Neural crest cell (in vitro differentiated cells): ENCODE measurements at regions not wholly inside any gene's neighbourhood (a gene's known extent, or its start where the extent isn't known, plus 50 kb on each side); places are given as distances from the start of the nearest gene placed in this dataset.

Experiments used
- DNase-seq: peaks from one replicate; pipeline ENCODE4 v3.0.0; 2021; ENCODE audit warnings: low read depth, mixed read lengths, low spot score
- H3K27ac Mint-ChIP-seq: one replicate; pipeline ENCODE4 v1.8.0; 2021; ENCODE audit warnings: mild to moderate bottlenecking, mixed read lengths; ENCODE audit not compliant: unreplicated experiment
- H3K27me3 Mint-ChIP-seq: 2 replicates; pipeline ENCODE4 v1.8.0; 2021; ENCODE audit warnings: low read depth, mild to moderate bottlenecking, mixed read lengths
- H3K36me3 Mint-ChIP-seq: 2 replicates; pipeline ENCODE4 v1.8.0; 2021; ENCODE audit warnings: low read depth, mild to moderate bottlenecking, mixed read lengths
- H3K4me1 Mint-ChIP-seq: 2 replicates; pipeline ENCODE4 v1.8.0; 2021; ENCODE audit warnings: mixed read lengths
- H3K4me3 Mint-ChIP-seq: one replicate; pipeline ENCODE4 v1.8.0; 2021; ENCODE audit warnings: mild to moderate bottlenecking, mixed read lengths
- H3K9me3 Mint-ChIP-seq: 2 replicates; pipeline ENCODE4 v1.8.0; 2021; ENCODE audit warnings: mixed read lengths
- CTCF ChIP-seq: fragments of 200-600 bp; sonication (generic); conservative IDR thresholded peaks from 2 replicates; pipeline ENCODE4 v1.5.0; 2021; ENCODE audit warnings: antibody characterized with exemption, mild to moderate bottlenecking

- Mint-ChIP-seq H3K4me1 (no peaks in the 10 kb centered on the region), H3K27me3 (no peaks in the 10 kb centered on the region), H3K36me3 (no peaks in the 10 kb centered on the region), H3K27ac (no peak overlapping the region), H3K4me3 (no peak overlapping the region), H3K9me3 (no peaks in the 10 kb centered on the region)
- TF ChIP-seq CTCF: no peak
- DNase-seq: no peak
Measured at GRCh38 chr2:114160263-114160981, 270.5 kb downstream of the ACTR3 start.

GRCh38 chr2:114161371-114161770 lies 271.5 kb downstream of the ACTR3 start:
- Mint-ChIP-seq H3K36me3 (no peaks in the 10 kb centered on the region), H3K4me1 (no peaks in the 10 kb centered on the region), H3K27me3 (no peaks in the 10 kb centered on the region), H3K27ac (no peak overlapping the region), H3K9me3 (peaks cover 4% of the 10 kb centered on the region), H3K4me3 (no peak overlapping the region)
- DNase-seq: no peak
- TF ChIP-seq CTCF: no peak

GRCh38 chr2:114167799-114168198 lies 274.6 kb upstream of the DPP10 start:
- H3K36me3 Mint-ChIP-seq: no peaks in the 10 kb centered on the region
- H3K27ac Mint-ChIP-seq: no peak overlapping the region
- no peak overlapping the region for H3K4me3 Mint-ChIP-seq
- no peak for DNase-seq
- peaks cover 5% of the 10 kb centered on the region for H3K4me1 Mint-ChIP-seq
- H3K9me3 Mint-ChIP-seq: peaks cover 4% of the 10 kb centered on the region
- no peak for TF ChIP-seq CTCF
- H3K27me3 Mint-ChIP-seq: peaks cover 12% of the 10 kb centered on the region

GRCh38 chr2:114170070-114170469 lies 272.4 kb upstream of the DPP10 start:
- TF ChIP-seq CTCF: no peak
- no peak overlapping the region for H3K4me3 Mint-ChIP-seq
- no peaks in the 10 kb centered on the region for H3K36me3 Mint-ChIP-seq
- peaks cover 4% of the 10 kb centered on the region for H3K9me3 Mint-ChIP-seq
- H3K27ac Mint-ChIP-seq: no peak overlapping the region
- peaks cover 12% of the 10 kb centered on the region for H3K27me3 Mint-ChIP-seq
- no peak for DNase-seq
- H3K4me1 Mint-ChIP-seq: peaks cover 5% of the 10 kb centered on the region

- Mint-ChIP-seq H3K27me3 (peaks cover 4% of the 10 kb centered on the region), H3K9me3 (no peaks in the 10 kb centered on the region), H3K36me3 (no peaks in the 10 kb centered on the region), H3K4me3 (no peak overlapping the region), H3K27ac (no peak overlapping the region), H3K4me1 (peaks cover 5% of the 10 kb centered on the region)
- no peak for DNase-seq
- no peak for TF ChIP-seq CTCF
Measured at GRCh38 chr2:114175507-114175906, 266.9 kb upstream of the DPP10 start.
